CD4-positive, alpha-beta memory T cell (primary cell): ENCODE measurements at regions not wholly inside any gene's neighbourhood (a gene's known extent, or its start where the extent isn't known, plus 50 kb on each side); places are given as distances from the start of the nearest gene placed in this dataset.

Experiments
- CTCF ChIA-PET: fragments of 350-600 bp; sonication (Branson Sonifier 250); formaldehyde crosslinking; loops from one replicate; lab custom pipeline; 2021; ENCODE audit warnings: inconsistent platforms; ENCODE audit not compliant: partially characterized antibody; lab: Charles Lee
- POLR2A ChIA-PET: fragments of 350-600 bp; sonication (Branson Sonifier 250); formaldehyde crosslinking; loops from one replicate; lab custom pipeline; 2021; ENCODE audit not compliant: partially characterized antibody; lab: Charles Lee
- DNase-seq, 5 donors: peaks; one replicate each; pipeline versions ENCODE4 v3.0.0 to v3.0.0-alpha.2; 2020 to 2022; ENCODE audit warnings: mixed read lengths in 1 of 5
- H3K27ac ChIP-seq: one replicate; pipeline ENCODE4 v1.7.0; 2013; ENCODE audit warnings: low read depth, low read length
- H3K27me3 ChIP-seq: 2 replicates; pipeline ENCODE4 v1.7.0; 2013; ENCODE audit warnings: mild to moderate bottlenecking, low read length, moderate library complexity; ENCODE audit not compliant: insufficient read depth
- H3K36me3 ChIP-seq: 2 replicates; pipeline ENCODE4 v1.7.0; 2013; ENCODE audit warnings: mild to moderate bottlenecking, low read length, moderate library complexity; ENCODE audit not compliant: insufficient read depth
- H3K4me1 ChIP-seq: 2 replicates; pipeline ENCODE4 v1.7.0; 2013; ENCODE audit warnings: mild to moderate bottlenecking, low read length, moderate library complexity; ENCODE audit not compliant: insufficient read depth
- H3K4me3 ChIP-seq, 2 donors: one replicate each; pipeline ENCODE4 v1.7.0; 2013; ENCODE audit warnings: low read length in 2 of 2, mild to moderate bottlenecking in 1 of 2
- H3K9me3 ChIP-seq, 2 donors: one replicate each; pipeline ENCODE4 v1.7.0; 2013; ENCODE audit warnings: low read length in 2 of 2, control low read depth in 1 of 2; ENCODE audit not compliant: control insufficient read depth in 1 of 2
- H3K27ac Mint-ChIP-seq, 7 donors: one replicate each; pipeline ENCODE4 v1.8.0; 2020 to 2021; ENCODE audit warnings: mixed read lengths in 7 of 7, mild to moderate bottlenecking in 6 of 7, inconsistent platforms in 3 of 7, moderate library complexity in 3 of 7
- H3K27me3 Mint-ChIP-seq, 2 donors: one replicate each; pipeline ENCODE4 v1.8.0; 2020 to 2021; ENCODE audit warnings: mixed read lengths in 2 of 2
- H3K36me3 Mint-ChIP-seq, 2 donors: one replicate each; pipeline ENCODE4 v1.8.0; 2020 to 2021; ENCODE audit warnings: mixed read lengths in 2 of 2, inconsistent platforms in 1 of 2, mild to moderate bottlenecking in 1 of 2
- H3K4me1 Mint-ChIP-seq, 4 donors: one replicate each; pipeline ENCODE4 v1.8.0; 2020 to 2021; ENCODE audit warnings: mixed read lengths in 4 of 4, mild to moderate bottlenecking in 1 of 4
- H3K4me3 Mint-ChIP-seq, 8 donors: one replicate each; pipeline ENCODE4 v1.8.0; 2020 to 2021; ENCODE audit warnings: mixed read lengths in 8 of 8, mild to moderate bottlenecking in 7 of 8, moderate library complexity in 6 of 8, inconsistent platforms in 3 of 8
- H3K9me3 Mint-ChIP-seq, 8 donors: one replicate each; pipeline ENCODE4 v1.8.0; 2020 to 2021; ENCODE audit warnings: mixed read lengths in 8 of 8, mild to moderate bottlenecking in 5 of 8, inconsistent platforms in 3 of 8, moderate library complexity in 1 of 8
- intact Hi-C: fragments of 100-400 bp; cut with micrococcal nuclease; formaldehyde crosslinking; loops from one replicate; pipeline ENCODE4 v1.15.1; 2023

- Histone ChIP-seq H3K4me1 (peaks cover 21% of the 10 kb centered on the region), H3K36me3 (no peaks in the 10 kb centered on the region), H3K4me3 (no peak overlapping the region), H3K27me3 (no peaks in the 10 kb centered on the region), H3K27ac (no peak overlapping the region), H3K9me3 (no peaks in the 10 kb centered on the region)
- peaks cover 21 to 28% (median 25%) of the 10 kb centered on the region in 4 donors for H3K4me1 Mint-ChIP-seq
- ChIA-PET CTCF (no interaction called here), POLR2A (no interaction called here)
- H3K4me3 Mint-ChIP-seq = no peak overlapping the region
- peaks cover 0 to 5% (median 0%) of the 10 kb centered on the region in 8 donors for H3K9me3 Mint-ChIP-seq
- no peaks in the 10 kb centered on the region for H3K36me3 Mint-ChIP-seq
- no peak overlapping the region for H3K27ac Mint-ChIP-seq
- intact Hi-C loops = no loop called here
- peaks cover 3 to 6% of the 10 kb centered on the region in 2 donors for H3K27me3 Mint-ChIP-seq
- no peak for DNase-seq
Measured at GRCh38 chr15:70423267-70423666, 325.6 kb upstream of the TLE3 start.

- Mint-ChIP-seq H3K27ac (no peak overlapping the region), H3K36me3 (no peaks in the 10 kb centered on the region)
Measured at GRCh38 chr15:70422342-70422741, 324.6 kb upstream of the TLE3 start.

GRCh38 chr15:70420948-70421482 lies 323.3 kb upstream of the TLE3 start:
- Mint-ChIP-seq H3K27ac (no peak overlapping the region), H3K9me3 (peaks cover 0 to 2% (median 0%) of the 10 kb centered on the region in 8 donors), H3K4me1 (peaks cover 21 to 24% (median 22%) of the 10 kb centered on the region in 4 donors), H3K4me3 (no peak overlapping the region), H3K27me3 (peaks cover 8 to 11% of the 10 kb centered on the region in 2 donors), H3K36me3 (no peaks in the 10 kb centered on the region)
- Histone ChIP-seq H3K4me3 (no peak overlapping the region), H3K27ac (no peak overlapping the region), H3K9me3 (no peaks in the 10 kb centered on the region), H3K36me3 (no peaks in the 10 kb centered on the region), H3K27me3 (no peaks in the 10 kb centered on the region), H3K4me1 (peaks cover 21% of the 10 kb centered on the region)
- CTCF ChIA-PET = no interaction called here
- DNase-seq = no peak
- POLR2A ChIA-PET = no interaction called here
- intact Hi-C loops = no loop called here

More at GRCh38 chr15:70422342-70422741, 324.6 kb upstream of the TLE3 start:
- Mint-ChIP-seq H3K4me1 (peaks cover 21 to 28% (median 25%) of the 10 kb centered on the region in 4 donors), H3K27me3 (peaks cover 6 to 7% of the 10 kb centered on the region in 2 donors), H3K4me3 (no peak overlapping the region), H3K9me3 (peaks cover 0 to 2% (median 0%) of the 10 kb centered on the region in 8 donors)
- ChIA-PET POLR2A (no interaction called here), CTCF (no interaction called here)
- no peak overlapping the region for H3K27ac ChIP-seq
- peaks cover 21% of the 10 kb centered on the region for H3K4me1 ChIP-seq
- no peak overlapping the region for H3K4me3 ChIP-seq
- no peak for DNase-seq
- no peaks in the 10 kb centered on the region for H3K36me3 ChIP-seq
- no peaks in the 10 kb centered on the region for H3K27me3 ChIP-seq
- no peaks in the 10 kb centered on the region for H3K9me3 ChIP-seq
- intact Hi-C loops = no loop called here

GRCh38 chr15:70420086-70420947 lies 322.6 kb upstream of the TLE3 start:
- H3K9me3 Mint-ChIP-seq = peaks cover 0 to 2% (median 0%) of the 10 kb centered on the region in 8 donors
- H3K4me3 Mint-ChIP-seq = no peak overlapping the region
- no peaks in the 10 kb centered on the region for H3K27me3 ChIP-seq
- H3K36me3 Mint-ChIP-seq = no peaks in the 10 kb centered on the region
- H3K4me1 ChIP-seq = peaks cover 16% of the 10 kb centered on the region
- no peak overlapping the region for H3K27ac Mint-ChIP-seq
- no peak for DNase-seq
- ChIA-PET CTCF (no interaction called here), POLR2A (no interaction called here)
- H3K27ac ChIP-seq = no peak overlapping the region
- no peak overlapping the region for H3K4me3 ChIP-seq
- no peaks in the 10 kb centered on the region for H3K36me3 ChIP-seq
- peaks cover 15 to 17% (median 15%) of the 10 kb centered on the region in 4 donors for H3K4me1 Mint-ChIP-seq
- H3K27me3 Mint-ChIP-seq = peaks cover 8 to 13% of the 10 kb centered on the region in 2 donors
- intact Hi-C loops = no loop called here
- H3K9me3 ChIP-seq = no peaks in the 10 kb centered on the region

- Histone ChIP-seq H3K27ac (no peak overlapping the region), H3K9me3 (no peaks in the 10 kb centered on the region), H3K4me1 (peaks cover 3% of the 10 kb centered on the region), H3K27me3 (no peaks in the 10 kb centered on the region), H3K36me3 (no peaks in the 10 kb centered on the region), H3K4me3 (no peak overlapping the region)
- ChIA-PET CTCF (no interaction called here), POLR2A (no interaction called here)
- intact Hi-C loops = no loop called here
- DNase-seq = no peak
- Mint-ChIP-seq H3K4me1 (peaks cover 2 to 4% (median 3%) of the 10 kb centered on the region in 4 donors), H3K9me3 (no peaks in the 10 kb centered on the region), H3K36me3 (no peaks in the 10 kb centered on the region), H3K27me3 (peaks cover 8 to 13% of the 10 kb centered on the region in 2 donors), H3K27ac (no peak overlapping the region), H3K4me3 (no peak overlapping the region)
Measured at GRCh38 chr15:70418943-70419342, 321.2 kb upstream of the TLE3 start.

- H3K4me3 ChIP-seq = no peak overlapping the region
Measured at GRCh38 chr15:70417535-70417934, 319.8 kb upstream of the TLE3 start.

GRCh38 chr15:70416829-70417228 lies 319.1 kb upstream of the TLE3 start:
- ChIA-PET CTCF (no interaction called here), POLR2A (no interaction called here)

More at GRCh38 chr15:70417535-70417934, 319.8 kb upstream of the TLE3 start:
- Mint-ChIP-seq H3K27me3 (peaks cover 9 to 13% of the 10 kb centered on the region in 2 donors), H3K9me3 (no peaks in the 10 kb centered on the region), H3K4me3 (no peak overlapping the region), H3K36me3 (no peaks in the 10 kb centered on the region), H3K27ac (no peak overlapping the region), H3K4me1 (peaks cover 0 to 2% (median 0%) of the 10 kb centered on the region in 4 donors)
- Histone ChIP-seq H3K4me1 (no peaks in the 10 kb centered on the region), H3K9me3 (no peaks in the 10 kb centered on the region), H3K27me3 (no peaks in the 10 kb centered on the region), H3K36me3 (no peaks in the 10 kb centered on the region), H3K27ac (no peak overlapping the region)
- no peak for DNase-seq
- intact Hi-C loops = no loop called here
- CTCF ChIA-PET = no interaction called here
- POLR2A ChIA-PET = no interaction called here

More at GRCh38 chr15:70416829-70417228, 319.1 kb upstream of the TLE3 start:
- Histone ChIP-seq H3K27me3 (no peaks in the 10 kb centered on the region), H3K4me3 (no peak overlapping the region), H3K27ac (no peak overlapping the region), H3K36me3 (no peaks in the 10 kb centered on the region), H3K9me3 (no peaks in the 10 kb centered on the region), H3K4me1 (no peaks in the 10 kb centered on the region)
- Mint-ChIP-seq H3K9me3 (no peaks in the 10 kb centered on the region), H3K4me3 (no peak overlapping the region), H3K4me1 (peaks cover 0 to 2% (median 0%) of the 10 kb centered on the region in 4 donors), H3K27ac (no peak overlapping the region), H3K36me3 (no peaks in the 10 kb centered on the region), H3K27me3 (peaks cover 9 to 13% of the 10 kb centered on the region in 2 donors)
- intact Hi-C loops = no loop called here
- no peak for DNase-seq
